ENCODE measurements at regions not wholly inside any gene's neighbourhood (a gene's known extent, or its start where the extent isn't known, plus 50 kb on each side); places are given as distances from the start of the nearest gene placed in this dataset.

GRCh38 chr2:226199555-226199954 is 600.1 kb downstream of the IRS1 start:
- no peak for DNase-seq
- no peak for ATAC-seq

- no peak for DNase-seq
- ATAC-seq = no peak
These were observed 600.7 kb downstream of the IRS1 start for GRCh38 chr2:226198956-226199355.

DNA sequence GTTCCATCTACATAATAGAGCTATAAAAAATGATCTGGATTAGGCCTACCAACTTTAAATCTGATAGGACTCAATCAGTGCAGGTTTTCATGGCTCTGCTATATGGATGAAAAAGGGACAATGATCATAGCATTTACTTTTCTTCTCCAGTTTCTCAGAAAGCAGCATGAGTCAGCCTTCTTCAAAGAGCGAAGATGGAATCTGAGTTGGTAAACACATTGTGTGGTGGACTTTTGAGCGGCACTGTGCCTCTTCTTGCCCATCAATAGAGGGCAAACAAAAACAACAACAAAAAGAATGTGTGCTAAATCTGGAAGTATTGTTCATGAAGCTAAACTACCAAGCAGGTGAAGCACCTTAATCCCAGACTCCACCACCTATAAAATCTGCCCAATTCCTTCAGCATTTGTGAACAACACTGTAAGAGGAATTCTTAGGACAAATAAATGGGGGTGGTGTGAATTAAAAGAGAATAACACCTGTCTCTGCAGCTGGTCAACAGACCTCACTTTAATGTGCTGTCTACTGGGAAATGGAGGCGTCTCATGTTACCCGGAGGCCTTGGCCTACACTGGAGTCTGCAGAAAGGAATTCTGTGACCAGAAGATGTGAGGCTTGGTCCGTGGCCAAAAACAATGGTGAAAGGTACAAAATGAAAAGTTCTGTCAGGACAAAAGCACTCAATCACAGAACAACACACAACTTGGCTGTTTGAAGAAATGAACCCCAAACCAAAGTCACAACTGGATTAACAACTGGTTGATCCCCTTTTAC is 609.0 kb downstream of the IRS1 start:
- ATAC-seq (no peak), DNase-seq (no peak)

GRCh38 chr2:226189061-226189460 is 610.6 kb downstream of the IRS1 start:
- no peak for DNase-seq

DNA sequence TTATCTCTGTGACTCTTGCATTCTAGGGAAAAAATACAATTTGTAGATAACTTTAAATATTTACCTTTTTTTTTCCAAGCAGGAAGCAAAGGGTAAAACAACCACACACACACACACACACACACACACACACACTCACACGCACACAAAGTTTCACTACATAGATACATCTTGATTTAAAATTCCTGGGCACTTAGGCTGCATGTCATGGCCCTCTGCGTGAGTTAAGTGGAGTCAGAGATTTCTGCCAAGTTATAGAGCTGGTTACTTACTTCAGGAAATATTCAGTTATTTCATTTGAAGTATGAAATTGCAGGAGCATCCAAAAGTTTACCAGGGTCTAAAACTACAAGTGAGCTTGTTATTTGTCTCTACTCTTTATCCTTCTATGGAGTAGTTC is 612.0 kb downstream of the IRS1 start:
- no peak for DNase-seq
- no peak for ATAC-seq

More at GRCh38 chr2:226189061-226189460, 610.6 kb downstream of the IRS1 start:
- no peak for ATAC-seq

- no peak for ATAC-seq
- no peak for DNase-seq
These were observed 612.5 kb downstream of the IRS1 start for GRCh38 chr2:226187156-226187555.

- no peak for DNase-seq
These were observed 613.9 kb downstream of the IRS1 start for GRCh38 chr2:226185616-226186211.

GRCh38 chr2:226184940-226185615 is 614.5 kb downstream of the IRS1 start:
- ATAC-seq (no peak), DNase-seq (no peak)

More at GRCh38 chr2:226185616-226186211, 613.9 kb downstream of the IRS1 start:
- ATAC-seq = no peak

- DNase-seq (no peak), ATAC-seq (no peak)
These were observed 615.1 kb downstream of the IRS1 start for GRCh38 chr2:226184540-226184939.

GRCh38 chr2:226183550-226183949 is 616.1 kb downstream of the IRS1 start:
- DNase-seq (no peak), ATAC-seq (no peak)

GRCh38 chr2:226183033-226183432 is 616.6 kb downstream of the IRS1 start:
- no peak for ATAC-seq
- no peak for DNase-seq

- ATAC-seq (no peak), DNase-seq (no peak)
These were observed 617.7 kb downstream of the IRS1 start for GRCh38 chr2:226181909-226182308.

DNA sequence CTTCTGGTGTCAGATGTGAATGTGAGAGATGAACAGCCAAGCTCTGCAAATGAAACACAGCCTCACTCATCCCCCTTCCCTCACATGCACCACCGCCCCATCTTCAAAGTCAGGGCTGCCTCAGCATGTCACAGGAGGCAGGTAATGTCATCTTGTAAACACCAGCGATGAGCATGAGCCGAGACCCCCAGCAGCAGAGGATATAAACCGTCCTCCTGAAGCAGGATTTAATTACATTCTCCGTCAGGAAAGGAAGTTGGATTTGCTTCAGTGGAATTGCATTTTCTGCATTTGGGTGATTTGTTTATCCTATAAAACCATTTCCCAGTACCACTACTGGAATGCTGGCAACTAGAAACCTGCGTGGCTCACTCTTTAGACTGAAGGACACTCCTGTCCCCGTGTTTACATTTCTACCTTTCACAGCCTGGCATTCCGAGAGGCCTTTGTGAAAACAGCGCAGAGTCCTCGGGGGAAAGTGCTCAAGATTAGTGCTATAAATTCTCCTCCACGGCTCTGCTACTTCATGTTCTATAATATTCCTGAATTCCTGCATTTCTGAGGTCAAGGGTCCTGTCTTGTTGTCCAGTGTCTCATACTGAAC is 619.2 kb downstream of the IRS1 start:
- DNase-seq (no peak), ATAC-seq (no peak)

- no peak for ATAC-seq
- no peak for DNase-seq
These were observed 620.6 kb downstream of the IRS1 start for GRCh38 chr2:226179010-226179409.

GRCh38 chr2:226176283-226176984 is 623.2 kb downstream of the IRS1 start:
- DNase-seq (no peak), ATAC-seq (no peak)

GRCh38 chr2:226174390-226174789 is 625.2 kb downstream of the IRS1 start:
- ATAC-seq (no peak), DNase-seq (no peak)

GRCh38 chr2:226172939-226173338 is 626.7 kb downstream of the IRS1 start:
- ATAC-seq = no peak
- DNase-seq = no peak

- DNase-seq = no peak
- ATAC-seq = no peak
These were observed 627.3 kb downstream of the IRS1 start for GRCh38 chr2:226172309-226172708.

DNA sequence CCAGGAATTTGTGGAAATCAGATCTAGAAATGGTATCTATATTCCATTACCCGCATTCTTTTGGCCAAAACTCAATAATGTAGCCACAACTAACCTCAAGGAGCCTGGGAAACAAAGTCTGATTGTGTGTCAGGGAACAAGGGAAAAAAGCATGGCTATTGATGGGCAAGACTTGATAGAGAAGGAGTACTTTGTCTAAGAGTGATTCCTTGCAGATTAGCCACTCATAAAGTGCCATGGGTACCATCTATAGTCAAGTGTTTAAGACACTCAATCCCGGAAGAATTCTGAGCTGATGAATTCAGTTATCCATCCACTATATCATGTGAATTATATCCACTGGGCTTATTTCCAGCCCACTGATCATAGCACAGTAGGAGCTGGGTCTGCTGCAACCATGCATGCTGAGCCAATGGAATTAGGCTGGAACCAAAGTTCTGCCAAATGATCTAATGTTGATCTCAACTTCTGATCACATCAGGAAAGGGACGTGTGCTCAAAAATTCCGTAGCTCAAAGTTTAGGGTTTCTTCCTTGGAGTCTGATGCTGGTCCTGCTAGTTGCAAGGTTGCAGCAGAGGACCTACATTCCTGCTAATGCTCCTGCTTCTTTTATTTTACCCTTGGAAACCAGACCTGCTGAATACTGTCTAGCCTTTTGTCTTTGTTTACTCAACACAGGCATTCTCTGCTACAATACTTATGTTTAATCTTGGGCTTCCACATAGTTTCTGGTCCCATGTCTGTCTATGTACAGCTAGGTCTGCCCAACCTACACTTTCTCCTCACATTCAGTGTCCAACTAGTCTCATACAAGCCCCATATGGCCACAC is 629.7 kb downstream of the IRS1 start:
- ATAC-seq (no peak), DNase-seq (no peak)

- DNase-seq (no peak), ATAC-seq (no peak)
These were observed 631.0 kb downstream of the IRS1 start for GRCh38 chr2:226168496-226169160.

DNA sequence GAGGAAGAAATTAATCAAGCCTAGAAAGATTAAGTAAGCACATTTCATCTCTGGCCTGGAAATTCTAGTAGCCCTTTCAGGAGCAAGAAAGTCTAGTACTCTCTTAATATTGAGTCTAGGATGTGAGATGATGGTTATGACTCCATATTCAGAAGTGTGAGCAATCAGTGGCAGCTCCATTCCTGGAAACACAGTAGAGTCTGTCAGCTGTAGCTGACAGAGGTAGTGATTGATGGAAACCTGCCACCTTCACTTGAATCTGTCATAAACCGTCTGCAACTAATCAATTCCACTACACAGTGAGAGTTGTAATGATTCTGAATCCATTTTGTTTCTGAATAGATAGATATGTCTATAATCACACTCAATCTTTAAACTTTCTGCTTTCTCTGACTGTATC is 635.1 kb downstream of the IRS1 start:
- ATAC-seq (no peak), DNase-seq (no peak)
